Mesendoderm (in vitro differentiated cells): ENCODE measurements at regions not wholly inside any gene's neighbourhood (a gene's known extent, or its start where the extent isn't known, plus 50 kb on each side); places are given as distances from the start of the nearest gene placed in this dataset.

ENCODE experiments used
- DNase-seq: peaks from one replicate; pipeline ENCODE4 v3.0.0; 2013
- H2AK5ac ChIP-seq: 2 replicates; pipeline ENCODE4 v1.6.1; 2013; ENCODE audit warnings: low read length, inconsistent platforms
- H2BK120ac ChIP-seq: 2 replicates; pipeline ENCODE4 v1.6.1; 2013; ENCODE audit warnings: low read depth, mild to moderate bottlenecking, low read length, moderate library complexity, mixed read lengths
- H2BK15ac ChIP-seq: replicated peaks from 2 replicates; pipeline ENCODE4 v1.6.1; 2013; ENCODE audit warnings: low read depth, mild to moderate bottlenecking, moderate library complexity
- H2BK5ac ChIP-seq: 2 replicates; pipeline ENCODE4 v1.6.1; 2013; ENCODE audit warnings: low read length, inconsistent platforms
- H3K18ac ChIP-seq: 2 replicates; pipeline ENCODE4 v1.6.1; 2013; ENCODE audit warnings: mild to moderate bottlenecking, low read length, mixed read lengths
- H3K23ac ChIP-seq: one replicate; pipeline ENCODE4 v1.6.1; 2013; ENCODE audit warnings: low read length
- H3K27ac ChIP-seq: 2 replicates; pipeline ENCODE4 v1.5.1; 2013; ENCODE audit warnings: low read depth, mild to moderate bottlenecking, inconsistent platforms, low read length, moderate library complexity
- H3K27me3 ChIP-seq: 2 replicates; pipeline ENCODE4 v1.6.1; 2013; ENCODE audit warnings: low read length, control low read depth, mild to moderate bottlenecking, inconsistent platforms; ENCODE audit not compliant: insufficient read depth, poor library complexity
- H3K36me3 ChIP-seq: 2 replicates; pipeline ENCODE4 v1.6.1; 2013; ENCODE audit warnings: low read length, inconsistent platforms; ENCODE audit not compliant: control insufficient read depth, insufficient read depth
- H3K4ac ChIP-seq: one replicate; pipeline ENCODE4 v1.6.1; 2013; ENCODE audit warnings: low read depth, mild to moderate bottlenecking, low read length, moderate library complexity
- H3K4me1 ChIP-seq: 2 replicates; pipeline ENCODE4 v1.6.1; 2013; ENCODE audit warnings: low read depth, low read length, inconsistent platforms; ENCODE audit not compliant: control insufficient read depth
- H3K4me2 ChIP-seq: 2 replicates; pipeline ENCODE4 v1.6.1; 2013; ENCODE audit warnings: low read length
- H3K4me3 ChIP-seq: 2 replicates; pipeline ENCODE4 v1.5.1; 2013; ENCODE audit warnings: mild to moderate bottlenecking, low read length
- H3K56ac ChIP-seq: one replicate; pipeline ENCODE4 v1.6.1; 2013; ENCODE audit warnings: low read length
- H3K79me1 ChIP-seq: 2 replicates; pipeline ENCODE4 v1.6.1; 2013; ENCODE audit warnings: low read length, inconsistent platforms
- H3K79me2 ChIP-seq: 2 replicates; pipeline ENCODE4 v1.6.1; 2013; ENCODE audit warnings: mild to moderate bottlenecking, low read length; ENCODE audit not compliant: control insufficient read depth, insufficient read depth
- H3K9ac ChIP-seq: 2 replicates; pipeline ENCODE4 v1.6.1; 2013; ENCODE audit warnings: low read length, inconsistent platforms
- H4K5ac ChIP-seq: one replicate; pipeline ENCODE4 v1.6.1; 2013; ENCODE audit warnings: low read length
- H4K8ac ChIP-seq: one replicate; pipeline ENCODE4 v1.6.1; 2013; ENCODE audit warnings: low read depth, mild to moderate bottlenecking, control low read depth, low read length, moderate library complexity
- WGBS: extraction: QIAGEN DNeasy Blood & Tissue Kit; methylation state at CpG from one replicate; pipeline ENCODE4 v1.1.7; 2013; ENCODE audit warnings: low lambda C conversion rate, missing lambda C conversion rate; ENCODE audit not compliant: insufficient coverage; ENCODE audit errors: extremely low coverage; 5-methylcytosine and 5-hydroxymethylcytosine counted together

GRCh38 chr2:129428086-129428660 lies 551.3 kb upstream of the RAB6C start:
- no peak overlapping the region for H3K4me2 ChIP-seq
- no peak overlapping the region for H3K27ac ChIP-seq
- no peak overlapping the region for H3K56ac ChIP-seq
- H3K4me1 ChIP-seq, result no peaks in the 10 kb centered on the region
- no peaks in the 10 kb centered on the region for H3K79me2 ChIP-seq
- no peak overlapping the region for H2BK120ac ChIP-seq
- no peak overlapping the region for H3K9ac ChIP-seq
- H3K4me3 ChIP-seq, result no peak overlapping the region
- no peak overlapping the region for H2BK5ac ChIP-seq
- H3K27me3 ChIP-seq, result no peaks in the 10 kb centered on the region
- no peak overlapping the region for H2AK5ac ChIP-seq
- H3K79me1 ChIP-seq, result no peaks in the 10 kb centered on the region
- no peak for DNase-seq
- H3K36me3 ChIP-seq, result no peaks in the 10 kb centered on the region
- no peak overlapping the region for H4K5ac ChIP-seq
- no peak overlapping the region for H3K18ac ChIP-seq
- H2BK15ac ChIP-seq, result no peak overlapping the region
- WGBS, result no CpG with 5 or more reads among the region's 10 CpGs
- no peak overlapping the region for H4K8ac ChIP-seq
- no peak overlapping the region for H3K4ac ChIP-seq
- no peak overlapping the region for H3K23ac ChIP-seq

GRCh38 chr2:129430911-129431310 lies 548.6 kb upstream of the RAB6C start:
- H3K4me2 ChIP-seq, result no peak overlapping the region
- H3K4ac ChIP-seq, result no peak overlapping the region
- H3K27ac ChIP-seq, result no peak overlapping the region
- H3K79me2 ChIP-seq, result no peaks in the 10 kb centered on the region
- no peak overlapping the region for H2BK5ac ChIP-seq
- no peak overlapping the region for H2AK5ac ChIP-seq
- no peak overlapping the region for H4K8ac ChIP-seq
- H3K36me3 ChIP-seq, result no peaks in the 10 kb centered on the region
- no peak overlapping the region for H2BK15ac ChIP-seq
- H3K4me3 ChIP-seq, result no peak overlapping the region
- no peaks in the 10 kb centered on the region for H3K79me1 ChIP-seq
- no peak overlapping the region for H3K56ac ChIP-seq
- no peaks in the 10 kb centered on the region for H3K4me1 ChIP-seq
- DNase-seq, result no peak
- no peaks in the 10 kb centered on the region for H3K27me3 ChIP-seq
- H3K9ac ChIP-seq, result no peak overlapping the region
- H2BK120ac ChIP-seq, result no peak overlapping the region
- no peak overlapping the region for H3K18ac ChIP-seq
- WGBS, result no CpG with 5 or more reads among the region's 7 CpGs
- no peak overlapping the region for H3K23ac ChIP-seq
- H4K5ac ChIP-seq, result no peak overlapping the region

- Histone ChIP-seq H3K4ac (no peak overlapping the region), H2BK120ac (no peak overlapping the region), H3K27ac (no peak overlapping the region), H4K8ac (no peak overlapping the region), H3K79me2 (no peaks in the 10 kb centered on the region), H2BK15ac (no peak overlapping the region), H4K5ac (no peak overlapping the region), H3K9ac (no peak overlapping the region), H3K4me3 (no peak overlapping the region), H2AK5ac (no peak overlapping the region), H3K4me1 (no peaks in the 10 kb centered on the region), H3K23ac (no peak overlapping the region), H3K79me1 (no peaks in the 10 kb centered on the region), H3K27me3 (no peaks in the 10 kb centered on the region), H3K56ac (no peak overlapping the region), H3K4me2 (no peak overlapping the region), H3K18ac (no peak overlapping the region), H2BK5ac (no peak overlapping the region), H3K36me3 (no peaks in the 10 kb centered on the region)
- no CpG with 5 or more reads among the region's 7 CpGs for WGBS
- no peak for DNase-seq
Measured at GRCh38 chr2:129431881-129432280, 547.6 kb upstream of the RAB6C start.

GRCh38 chr2:129436809-129437208 lies 542.7 kb upstream of the RAB6C start:
- Histone ChIP-seq H3K9ac (no peak overlapping the region), H2AK5ac (no peak overlapping the region), H3K79me1 (no peaks in the 10 kb centered on the region), H3K36me3 (no peaks in the 10 kb centered on the region), H3K27ac (no peak overlapping the region), H3K4me3 (no peak overlapping the region), H3K79me2 (no peaks in the 10 kb centered on the region), H2BK15ac (no peak overlapping the region), H4K8ac (no peak overlapping the region), H4K5ac (no peak overlapping the region), H2BK120ac (no peak overlapping the region), H3K27me3 (no peaks in the 10 kb centered on the region), H3K23ac (no peak overlapping the region), H3K18ac (no peak overlapping the region), H3K56ac (no peak overlapping the region), H3K4me2 (no peak overlapping the region), H3K4me1 (no peaks in the 10 kb centered on the region), H2BK5ac (no peak overlapping the region), H3K4ac (no peak overlapping the region)
- WGBS, result no CpG with 5 or more reads among the region's 5 CpGs
- DNase-seq, result no peak

GRCh38 chr2:129437725-129438124 lies 541.7 kb upstream of the RAB6C start:
- H2BK15ac ChIP-seq, result no peak overlapping the region

GRCh38 chr2:129438501-129439057 lies 540.9 kb upstream of the RAB6C start:
- H3K27me3 ChIP-seq, result no peaks in the 10 kb centered on the region
- no peak overlapping the region for H3K23ac ChIP-seq
- H2BK120ac ChIP-seq, result no peak overlapping the region
- no peak overlapping the region for H3K18ac ChIP-seq
- H4K8ac ChIP-seq, result no peak overlapping the region
- no peaks in the 10 kb centered on the region for H3K36me3 ChIP-seq
- DNase-seq, result no peak
- no peak overlapping the region for H3K4me3 ChIP-seq
- no CpG with 5 or more reads among the region's 13 CpGs for WGBS
- no peak overlapping the region for H3K4ac ChIP-seq
- H3K56ac ChIP-seq, result no peak overlapping the region
- no peak overlapping the region for H2AK5ac ChIP-seq
- H4K5ac ChIP-seq, result no peak overlapping the region
- no peak overlapping the region for H2BK15ac ChIP-seq
- H3K4me2 ChIP-seq, result no peak overlapping the region
- H3K4me1 ChIP-seq, result no peaks in the 10 kb centered on the region
- H2BK5ac ChIP-seq, result no peak overlapping the region
- H3K27ac ChIP-seq, result no peak overlapping the region
- H3K79me2 ChIP-seq, result no peaks in the 10 kb centered on the region
- H3K79me1 ChIP-seq, result no peaks in the 10 kb centered on the region
- no peak overlapping the region for H3K9ac ChIP-seq

More at GRCh38 chr2:129437725-129438124, 541.7 kb upstream of the RAB6C start:
- Histone ChIP-seq H3K36me3 (no peaks in the 10 kb centered on the region), H3K4ac (no peak overlapping the region), H2BK120ac (no peak overlapping the region), H2BK5ac (no peak overlapping the region), H3K4me1 (no peaks in the 10 kb centered on the region), H3K79me2 (no peaks in the 10 kb centered on the region), H3K79me1 (no peaks in the 10 kb centered on the region), H3K27me3 (no peaks in the 10 kb centered on the region), H3K27ac (no peak overlapping the region), H4K5ac (no peak overlapping the region), H3K9ac (no peak overlapping the region), H2AK5ac (no peak overlapping the region), H4K8ac (no peak overlapping the region), H3K23ac (no peak overlapping the region), H3K18ac (no peak overlapping the region), H3K56ac (no peak overlapping the region), H3K4me2 (no peak overlapping the region), H3K4me3 (no peak overlapping the region)
- DNase-seq, result no peak
- no CpG with 5 or more reads among the region's 3 CpGs for WGBS
